GM13977 (cell line): ENCODE measurements at regions not wholly inside any gene's neighbourhood (a gene's known extent, or its start where the extent isn't known, plus 50 kb on each side); places are given as distances from the start of the nearest gene placed in this dataset.

ENCODE experiments used
- DNase-seq: peaks from one replicate; pipeline ENCODE4 v3.0.0; 2012; ENCODE audit warnings: low spot score
- in situ Hi-C: fragments of 300-500 bp; cut with MboI; formaldehyde crosslinking; loops from one replicate; pipeline ENCODE4 v1.12.0; 2022; ENCODE audit warnings: low sequenced_read_pairs, low pct_unique_long_range_greater_than_20kb, mixed read lengths, inconsistent platforms; ENCODE audit not compliant: unreplicated experiment
- TF ChIP-seq, protein P1 (sequence below): IDR thresholded peaks from 2 replicates; pipeline ENCODE4 v1.5.1; 2012; ENCODE audit warnings: mild to moderate bottlenecking, control low read depth; ENCODE audit not compliant: insufficient read depth; ENCODE audit errors: extremely low read depth, missing control alignments

DNA sequence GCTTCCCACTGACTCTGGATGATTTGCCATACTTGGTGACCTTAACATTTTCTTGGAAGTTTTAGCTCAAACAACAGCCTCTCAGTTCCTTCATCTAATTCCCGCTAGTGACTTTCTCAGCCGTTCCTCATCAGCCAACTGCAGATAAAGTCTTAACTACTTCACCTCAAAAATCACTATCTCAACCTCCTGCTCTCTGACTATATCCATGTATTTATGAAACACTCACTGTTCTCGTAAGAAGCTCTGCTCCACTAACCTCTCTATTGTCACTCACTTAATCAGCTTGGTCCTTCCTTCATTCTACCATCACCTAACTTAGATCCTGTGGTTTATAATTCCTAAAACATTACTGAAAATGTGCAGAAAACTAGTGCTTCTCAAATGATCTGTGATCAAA is 1551.6 kb downstream of the MRPL39 start:
- in situ Hi-C loops = no loop called here
- TF ChIP-seq, protein P1, sequence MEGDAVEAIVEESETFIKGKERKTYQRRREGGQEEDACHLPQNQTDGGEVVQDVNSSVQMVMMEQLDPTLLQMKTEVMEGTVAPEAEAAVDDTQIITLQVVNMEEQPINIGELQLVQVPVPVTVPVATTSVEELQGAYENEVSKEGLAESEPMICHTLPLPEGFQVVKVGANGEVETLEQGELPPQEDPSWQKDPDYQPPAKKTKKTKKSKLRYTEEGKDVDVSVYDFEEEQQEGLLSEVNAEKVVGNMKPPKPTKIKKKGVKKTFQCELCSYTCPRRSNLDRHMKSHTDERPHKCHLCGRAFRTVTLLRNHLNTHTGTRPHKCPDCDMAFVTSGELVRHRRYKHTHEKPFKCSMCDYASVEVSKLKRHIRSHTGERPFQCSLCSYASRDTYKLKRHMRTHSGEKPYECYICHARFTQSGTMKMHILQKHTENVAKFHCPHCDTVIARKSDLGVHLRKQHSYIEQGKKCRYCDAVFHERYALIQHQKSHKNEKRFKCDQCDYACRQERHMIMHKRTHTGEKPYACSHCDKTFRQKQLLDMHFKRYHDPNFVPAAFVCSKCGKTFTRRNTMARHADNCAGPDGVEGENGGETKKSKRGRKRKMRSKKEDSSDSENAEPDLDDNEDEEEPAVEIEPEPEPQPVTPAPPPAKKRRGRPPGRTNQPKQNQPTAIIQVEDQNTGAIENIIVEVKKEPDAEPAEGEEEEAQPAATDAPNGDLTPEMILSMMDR = no peak
- no peak for DNase-seq

DNA sequence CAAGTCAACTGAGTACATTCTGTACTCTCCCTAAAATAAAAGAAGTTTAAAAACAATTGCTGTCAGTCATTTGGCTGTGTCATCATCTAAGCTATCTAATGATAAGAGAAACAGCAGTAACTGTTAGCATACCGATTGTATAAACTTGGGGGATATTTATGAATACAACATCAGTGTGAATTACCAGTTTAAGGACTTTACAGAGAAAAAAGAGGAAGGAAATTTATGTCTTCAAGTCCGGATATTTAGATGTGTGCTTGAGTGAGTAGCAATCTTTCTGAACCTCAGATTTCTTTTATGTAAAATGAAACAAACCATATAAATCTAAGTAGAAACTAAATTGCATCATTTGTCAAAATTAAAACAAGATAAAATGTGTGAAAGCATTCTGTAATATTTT is 1557.0 kb downstream of the MRPL39 start:
- TF ChIP-seq, protein P1 = no peak
- in situ Hi-C loops = no loop called here
- DNase-seq = no peak

DNA sequence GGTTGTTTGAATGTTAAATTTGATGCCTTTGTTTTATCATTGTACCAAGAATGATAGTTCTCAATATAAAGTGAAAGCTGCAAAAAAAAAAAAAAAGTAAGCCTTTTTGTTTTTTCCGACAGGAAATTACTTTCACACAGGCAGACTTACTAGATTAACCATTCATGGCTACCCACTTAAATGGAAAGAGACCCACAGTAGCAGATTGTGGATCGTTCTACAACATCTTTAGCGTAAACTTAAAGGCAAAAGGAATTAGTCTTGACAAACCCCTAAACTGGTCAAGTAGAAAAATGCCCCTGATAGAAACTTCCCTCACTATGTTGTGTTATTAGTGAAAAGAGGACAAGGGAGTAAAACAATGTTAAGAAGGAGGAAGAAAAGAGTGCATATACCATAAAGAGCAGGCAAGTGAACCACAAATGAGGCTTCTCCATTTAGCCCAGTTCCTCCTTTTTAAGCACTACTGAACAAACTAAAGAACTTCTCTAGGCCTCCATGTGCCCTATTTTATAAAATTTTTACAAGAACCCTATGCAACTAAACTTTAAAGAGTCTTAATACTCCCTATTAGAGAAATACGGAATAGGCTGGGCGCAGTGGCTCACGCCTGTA is 1560.3 kb downstream of the MRPL39 start:
- in situ Hi-C loops = no loop called here
- no peak for DNase-seq
- TF ChIP-seq, protein P1 = no peak

DNA sequence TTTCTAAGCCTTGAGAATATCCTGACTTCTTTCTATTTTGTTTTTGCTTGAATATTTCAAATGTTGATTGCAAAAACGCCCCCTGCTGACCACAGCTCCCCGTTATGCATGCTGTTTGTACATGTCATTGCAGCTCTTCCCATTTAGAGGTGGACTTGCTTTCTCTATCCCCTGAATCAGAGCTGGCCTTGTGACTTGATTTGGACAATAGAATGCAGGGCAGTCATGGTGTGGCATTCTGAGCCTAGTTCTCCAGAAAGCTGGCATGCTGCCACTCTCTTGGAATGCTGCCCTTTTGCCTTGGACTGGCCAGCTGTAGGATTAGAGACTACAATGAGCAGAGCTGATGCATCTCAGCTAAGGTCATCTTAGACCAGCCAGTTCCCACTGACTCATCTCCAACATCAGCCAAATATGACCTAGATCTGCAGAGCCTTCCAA is 1561.5 kb downstream of the MRPL39 start:
- DNase-seq = no peak
- TF ChIP-seq, protein P1 = peak; percentile 23
- in situ Hi-C loops = no loop called here

DNA sequence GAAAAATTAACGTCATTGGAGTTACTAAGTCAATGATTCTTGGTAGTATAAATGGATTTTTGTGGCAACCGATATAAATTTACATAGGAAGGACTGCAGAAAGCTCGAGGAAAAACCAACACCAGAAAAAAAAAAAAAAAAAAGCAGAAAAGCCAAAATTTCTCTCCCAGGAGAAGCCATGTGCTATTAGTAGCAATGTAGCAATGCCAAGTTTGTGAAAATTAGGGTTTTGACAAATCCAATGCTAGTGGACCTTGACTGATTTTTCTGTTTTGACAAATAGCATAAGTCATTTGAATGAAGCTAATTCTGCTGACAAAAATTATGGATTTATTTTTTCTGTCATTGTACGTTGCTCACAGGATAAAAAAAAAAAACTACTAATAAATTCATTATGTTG is 1561.9 kb downstream of the MRPL39 start:
- in situ Hi-C loops = no loop called here
- DNase-seq = no peak
- TF ChIP-seq, protein P1 = no peak

DNA sequence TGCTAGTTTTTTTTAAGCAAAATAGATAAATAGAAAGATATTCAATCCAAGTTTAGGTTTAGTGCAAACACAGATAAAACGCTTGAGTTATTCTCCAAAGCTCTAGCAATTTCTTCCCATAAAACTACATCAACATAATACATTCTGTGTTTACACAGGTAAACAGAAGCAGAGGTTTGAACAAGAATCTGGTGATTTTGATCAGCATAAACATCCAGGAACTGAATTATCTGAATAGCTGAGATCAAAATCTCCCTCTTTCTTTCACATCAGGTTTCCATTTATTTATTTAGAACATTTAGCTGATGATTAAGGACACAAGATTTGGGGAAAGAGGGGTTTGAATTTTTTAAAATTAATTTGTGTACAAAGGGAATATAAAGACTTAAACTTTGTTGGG is 1564.6 kb downstream of the MRPL39 start:
- in situ Hi-C loops = no loop called here
- TF ChIP-seq, protein P1 = no peak
- DNase-seq = no peak
